LNCAP (cell line): ENCODE measurements at regions not wholly inside any gene's neighbourhood (a gene's known extent, or its start where the extent isn't known, plus 50 kb on each side); places are given as distances from the start of the nearest gene placed in this dataset.

Experiments
- CTCF ChIP-seq: fragments of 450-650 bp; IDR thresholded peaks from 2 replicates; pipeline ENCODE4 v1.5.1; 2017; ENCODE audit warnings: mild to moderate bottlenecking

- TF ChIP-seq CTCF = no peak
Observed at GRCh38 chr15:52879904-52880303, 89.8 kb upstream of the ONECUT1 start.

GRCh38 chr15:52879145-52879544 lies 89.0 kb upstream of the ONECUT1 start:
- TF ChIP-seq CTCF = no peak

DNA sequence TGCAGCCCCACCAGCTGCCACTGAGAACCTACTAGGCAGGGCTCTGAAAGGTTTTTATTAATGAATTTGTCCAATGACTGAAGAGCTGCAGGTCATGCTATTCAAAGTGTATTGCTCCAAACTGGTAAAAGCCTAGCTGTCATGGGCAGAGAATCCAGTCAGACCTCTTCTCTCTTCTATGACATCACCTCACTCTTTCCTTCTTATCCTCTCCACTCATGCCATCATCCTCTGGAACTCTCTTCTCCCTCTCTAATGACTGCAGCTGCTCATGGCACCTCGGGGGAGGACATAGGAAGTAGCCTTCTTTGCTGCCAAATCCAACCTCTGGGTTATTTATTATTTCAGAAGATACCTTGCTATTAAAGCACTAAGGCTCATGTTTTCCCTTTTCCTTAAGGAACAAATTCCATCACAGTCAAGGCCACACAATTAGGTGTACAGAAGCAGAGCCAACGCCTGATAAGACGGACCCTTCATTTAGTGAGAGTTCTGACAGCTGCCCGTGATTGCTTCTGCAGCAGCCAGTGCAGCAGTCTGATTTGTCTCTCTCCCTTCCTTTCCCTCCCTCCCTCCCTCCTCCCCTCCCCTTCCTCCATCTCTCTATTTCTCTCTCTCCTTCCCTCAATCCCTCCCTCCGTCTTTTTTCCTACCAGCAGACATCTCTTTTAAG lies 87.0 kb upstream of the ONECUT1 start:
- TF ChIP-seq CTCF = no peak

- no peak for TF ChIP-seq CTCF
Observed at GRCh38 chr15:52872036-52872818, 82.1 kb upstream of the ONECUT1 start.

GRCh38 chr15:52870015-52870414 lies 79.9 kb upstream of the ONECUT1 start:
- TF ChIP-seq CTCF = no peak

DNA sequence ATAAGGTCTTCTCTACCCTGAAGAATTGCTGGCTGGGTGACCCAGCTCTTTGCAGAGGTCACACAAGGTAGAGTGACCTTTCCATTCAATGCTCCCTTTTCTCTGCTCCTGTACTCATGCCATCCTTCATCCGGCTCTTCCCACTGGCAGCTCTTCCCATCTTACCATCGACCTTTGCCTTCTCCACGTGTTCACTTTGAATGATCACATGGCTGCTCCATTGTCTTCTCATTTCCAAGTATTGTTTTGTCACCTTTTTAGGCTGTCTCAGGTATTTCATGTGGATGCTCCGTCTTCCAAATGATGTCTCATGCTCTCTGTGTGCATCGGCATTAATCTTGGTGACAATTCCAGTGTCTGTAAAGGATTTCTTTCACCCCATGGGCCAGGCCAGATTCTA lies 76.6 kb upstream of the ONECUT1 start:
- no peak for TF ChIP-seq CTCF

- no peak for TF ChIP-seq CTCF
Observed at GRCh38 chr15:52862677-52863076, 72.5 kb upstream of the ONECUT1 start.
